H9 (cell line): ENCODE measurements at regions not wholly inside any gene's neighbourhood (a gene's known extent, or its start where the extent isn't known, plus 50 kb on each side); places are given as distances from the start of the nearest gene placed in this dataset.

Experiments
- DNase-seq: peaks from one replicate; pipeline ENCODE4 v3.0.0-alpha.2; 2017
- H2AFZ ChIP-seq: one replicate; pipeline ENCODE4 v1.6.1; 2013; ENCODE audit warnings: mild to moderate bottlenecking, low read length, control low read depth, moderate library complexity
- H2AK5ac ChIP-seq: 2 replicates; pipeline ENCODE4 v1.6.1; 2013; ENCODE audit warnings: low read length, control low read depth, mixed read lengths; ENCODE audit not compliant: insufficient read length
- H2BK120ac ChIP-seq: one replicate; pipeline ENCODE4 v1.6.1; 2013; ENCODE audit warnings: low read depth, mild to moderate bottlenecking, low read length, control low read depth, inconsistent platforms; ENCODE audit not compliant: poor library complexity, severe bottlenecking
- H2BK12ac ChIP-seq: 2 replicates; pipeline ENCODE4 v1.6.1; 2013; ENCODE audit warnings: low read length, control low read depth, mixed read lengths, low read depth; ENCODE audit not compliant: insufficient read length
- H2BK15ac ChIP-seq: 2 replicates; pipeline ENCODE4 v1.6.1; 2013; ENCODE audit warnings: low read depth, low read length, control low read depth
- H2BK20ac ChIP-seq: one replicate; pipeline ENCODE4 v1.6.1; 2013; ENCODE audit warnings: low read depth, mild to moderate bottlenecking, low read length, control low read depth, inconsistent platforms; ENCODE audit not compliant: poor library complexity, severe bottlenecking
- H2BK5ac ChIP-seq: 2 replicates; pipeline ENCODE4 v1.6.1; 2013; ENCODE audit warnings: low read length, control low read depth, mixed read lengths; ENCODE audit not compliant: insufficient read length
- H3K14ac ChIP-seq: 2 replicates; pipeline ENCODE4 v1.6.1; 2013; ENCODE audit warnings: low read length, control low read depth; ENCODE audit not compliant: insufficient read depth
- H3K18ac ChIP-seq: 2 replicates; pipeline ENCODE4 v1.6.1; 2013; ENCODE audit warnings: low read depth, mild to moderate bottlenecking, mixed read lengths, low read length, control low read depth; ENCODE audit not compliant: insufficient read length
- H3K23ac ChIP-seq: 2 replicates; pipeline ENCODE4 v1.6.1; 2013; ENCODE audit warnings: low read length, control low read depth, mixed read lengths, low read depth; ENCODE audit not compliant: insufficient read length
- H3K23me2 ChIP-seq: 2 replicates; pipeline ENCODE4 v1.6.1; 2013; ENCODE audit warnings: low read depth, mild to moderate bottlenecking, mixed read lengths, low read length, control low read depth; ENCODE audit not compliant: insufficient read length, poor library complexity, severe bottlenecking
- H3K27ac ChIP-seq: 2 replicates; pipeline ENCODE4 v1.5.1; 2013; ENCODE audit warnings: low read length, control low read depth, mixed read lengths, low read depth; ENCODE audit not compliant: insufficient read length
- H3K27me3 ChIP-seq: 2 replicates; pipeline ENCODE4 v1.6.1; 2013; ENCODE audit warnings: low read length, control low read depth, inconsistent platforms; ENCODE audit not compliant: insufficient read depth
- H3K4ac ChIP-seq: 2 replicates; pipeline ENCODE4 v1.6.1; 2013; ENCODE audit warnings: low read depth, mild to moderate bottlenecking, control low read depth, inconsistent platforms, low read length, moderate library complexity
- H3K4me1 ChIP-seq: 2 replicates; pipeline ENCODE4 v1.6.1; 2013; ENCODE audit warnings: low read length, control low read depth, inconsistent platforms; ENCODE audit not compliant: insufficient read depth
- H3K4me2 ChIP-seq: 2 replicates; pipeline ENCODE4 v1.6.1; 2013; ENCODE audit warnings: low read length, control low read depth, mixed read lengths; ENCODE audit not compliant: insufficient read length, insufficient read depth
- H3K56ac ChIP-seq: 2 replicates; pipeline ENCODE4 v1.6.1; 2013; ENCODE audit warnings: low read depth, mild to moderate bottlenecking, mixed read lengths, low read length, control low read depth; ENCODE audit not compliant: insufficient read length
- H3K79me1 ChIP-seq: 2 replicates; pipeline ENCODE4 v1.6.1; 2013; ENCODE audit warnings: low read depth, mild to moderate bottlenecking, moderate library complexity, low read length, control low read depth, inconsistent platforms; ENCODE audit not compliant: insufficient read depth, poor library complexity, severe bottlenecking
- H3K79me2 ChIP-seq: 2 replicates; pipeline ENCODE4 v1.6.1; 2013; ENCODE audit warnings: low read length, control low read depth, inconsistent platforms; ENCODE audit not compliant: insufficient read depth
- H3K9ac ChIP-seq: 2 replicates; pipeline ENCODE4 v1.6.1; 2013; ENCODE audit warnings: low read length, control low read depth, mixed read lengths; ENCODE audit not compliant: insufficient read length; ENCODE audit errors: extremely low read depth
- H3K9me3 ChIP-seq: one replicate; pipeline ENCODE4 v1.6.1; 2013; ENCODE audit warnings: low read depth, low read length, inconsistent platforms; ENCODE audit not compliant: control insufficient read depth
- H3T11ph ChIP-seq: one replicate; pipeline ENCODE4 v1.6.1; 2013; ENCODE audit warnings: mild to moderate bottlenecking, low read length, control low read depth, inconsistent platforms
- H4K20me1 ChIP-seq: one replicate; pipeline ENCODE4 v1.6.1; 2013; ENCODE audit not compliant: control insufficient read depth, insufficient read length, insufficient read depth
- H4K5ac ChIP-seq: 2 replicates; pipeline ENCODE4 v1.6.1; 2013; ENCODE audit warnings: low read depth, mild to moderate bottlenecking, mixed read lengths, low read length, control low read depth; ENCODE audit not compliant: insufficient read length
- H4K8ac ChIP-seq: replicated peaks from 2 replicates; pipeline ENCODE4 v1.6.1; 2013; ENCODE audit warnings: low read length, control low read depth, mixed read lengths, low read depth; ENCODE audit not compliant: insufficient read length
- H4K91ac ChIP-seq: 2 replicates; pipeline ENCODE4 v1.6.1; 2013; ENCODE audit warnings: low read depth, mild to moderate bottlenecking, moderate library complexity, mixed read lengths, low read length, control low read depth; ENCODE audit not compliant: insufficient read length
- H3K27ac Mint-ChIP-seq, 3 experiments: 2 replicates in 2 of 3; 3 replicates in 1 of 3; pipeline ENCODE4 v1.8.0; 2020 to 2021; ENCODE audit warnings: mixed read lengths in 3 of 3, mild to moderate bottlenecking in 1 of 3, moderate library complexity in 1 of 3
- H3K27me3 Mint-ChIP-seq: 2 replicates; pipeline ENCODE4 v1.8.0; 2021; ENCODE audit warnings: low read depth, mild to moderate bottlenecking, moderate library complexity, mixed read lengths
- H3K36me3 Mint-ChIP-seq, 3 experiments: 2 replicates in 2 of 3; 3 replicates in 1 of 3; pipeline ENCODE4 v1.8.0; 2020 to 2021; ENCODE audit warnings: low read depth in 3 of 3, mixed read lengths in 3 of 3; ENCODE audit not compliant: insufficient read depth in 1 of 3
- H3K4me1 Mint-ChIP-seq, 2 experiments: 2 replicates each; pipeline ENCODE4 v1.8.0; 2020; ENCODE audit warnings: mixed read lengths in 2 of 2
- H3K4me3 Mint-ChIP-seq, 2 experiments: 2 replicates in 1 of 2; 3 replicates in 1 of 2; pipeline ENCODE4 v1.8.0; 2020 to 2021; ENCODE audit warnings: mild to moderate bottlenecking in 2 of 2, mixed read lengths in 2 of 2, moderate library complexity in 1 of 2
- H3K9me3 Mint-ChIP-seq, 2 experiments: 2 replicates in 1 of 2; 3 replicates in 1 of 2; pipeline ENCODE4 v1.8.0; 2020; ENCODE audit warnings: mild to moderate bottlenecking in 2 of 2, mixed read lengths in 2 of 2, moderate library complexity in 1 of 2
- WGBS: extraction: QIAGEN DNeasy Blood & Tissue Kit; methylation state at CpG from one replicate; pipeline ENCODE4 v1.1.7; 2013; ENCODE audit warnings: missing lambda C conversion rate, low lambda C conversion rate, mixed read lengths; ENCODE audit not compliant: insufficient read length; ENCODE audit errors: extremely low coverage; 5-methylcytosine and 5-hydroxymethylcytosine counted together
- TF ChIP-seq, protein P1 (sequence below): fragments of 200-600 bp; sonication (generic); conservative IDR thresholded peaks from 3 replicates; pipeline ENCODE4 v1.8.0; 2021; ENCODE audit warnings: antibody characterized with exemption, mild to moderate bottlenecking

DNA sequence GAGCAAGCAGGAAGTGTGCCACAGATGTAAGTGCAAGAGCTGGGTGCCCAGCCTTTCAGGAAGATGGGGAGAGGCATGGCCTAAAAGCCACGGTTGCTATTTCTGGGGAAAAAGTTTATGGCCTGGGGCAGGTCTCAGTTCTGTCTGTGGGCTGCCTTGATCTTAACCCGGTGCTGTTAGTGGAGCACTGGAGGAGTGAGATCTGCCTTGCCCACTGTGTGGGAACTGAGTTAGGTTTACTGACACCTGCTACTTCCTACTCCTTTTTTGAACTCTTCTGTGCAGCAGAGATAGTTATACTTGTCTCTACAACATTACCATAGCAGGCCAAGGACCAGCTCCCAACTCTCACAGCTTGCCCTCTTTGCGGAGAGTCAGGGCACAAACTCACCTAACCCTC lies 76.5 kb downstream of the ITM2A start:
- H3K4me1 Mint-ChIP-seq: peaks cover 17 to 24% of the 10 kb centered on the region in 2 experiments
- Histone ChIP-seq H4K5ac (no peak overlapping the region), H3K23ac (no peak overlapping the region), H3T11ph (no peak overlapping the region), H4K91ac (no peak overlapping the region), H3K56ac (no peak overlapping the region), H2BK5ac (no peak overlapping the region), H2AFZ (no peak overlapping the region), H2BK20ac (no peak overlapping the region), H4K20me1 (no peaks in the 10 kb centered on the region), H3K23me2 (no peaks in the 10 kb centered on the region), H3K9me3 (peaks cover 39% of the 10 kb centered on the region), H3K4ac (no peak overlapping the region), H2BK120ac (no peak overlapping the region), H2BK15ac (no peak overlapping the region), H3K27me3 (no peaks in the 10 kb centered on the region), H3K9ac (no peak overlapping the region), H2BK12ac (no peak overlapping the region), H3K27ac (no peak overlapping the region), H3K18ac (no peak overlapping the region), H3K79me1 (no peaks in the 10 kb centered on the region), H4K8ac (no peak overlapping the region), H3K4me2 (no peak overlapping the region), H3K14ac (no peak overlapping the region), H2AK5ac (no peak overlapping the region), H3K4me1 (no peaks in the 10 kb centered on the region), H3K79me2 (no peaks in the 10 kb centered on the region)
- peaks cover 82 to 85% of the 10 kb centered on the region in 2 experiments for H3K9me3 Mint-ChIP-seq
- DNase-seq: no peak
- H3K4me3 Mint-ChIP-seq: no peak overlapping the region
- no CpG with 5 or more reads among the region's 3 CpGs for WGBS
- peaks cover 0 to 3% (median 0%) of the 10 kb centered on the region in 3 experiments; a peak in 3 of 7 replicates for H3K36me3 Mint-ChIP-seq
- TF ChIP-seq, protein P1, sequence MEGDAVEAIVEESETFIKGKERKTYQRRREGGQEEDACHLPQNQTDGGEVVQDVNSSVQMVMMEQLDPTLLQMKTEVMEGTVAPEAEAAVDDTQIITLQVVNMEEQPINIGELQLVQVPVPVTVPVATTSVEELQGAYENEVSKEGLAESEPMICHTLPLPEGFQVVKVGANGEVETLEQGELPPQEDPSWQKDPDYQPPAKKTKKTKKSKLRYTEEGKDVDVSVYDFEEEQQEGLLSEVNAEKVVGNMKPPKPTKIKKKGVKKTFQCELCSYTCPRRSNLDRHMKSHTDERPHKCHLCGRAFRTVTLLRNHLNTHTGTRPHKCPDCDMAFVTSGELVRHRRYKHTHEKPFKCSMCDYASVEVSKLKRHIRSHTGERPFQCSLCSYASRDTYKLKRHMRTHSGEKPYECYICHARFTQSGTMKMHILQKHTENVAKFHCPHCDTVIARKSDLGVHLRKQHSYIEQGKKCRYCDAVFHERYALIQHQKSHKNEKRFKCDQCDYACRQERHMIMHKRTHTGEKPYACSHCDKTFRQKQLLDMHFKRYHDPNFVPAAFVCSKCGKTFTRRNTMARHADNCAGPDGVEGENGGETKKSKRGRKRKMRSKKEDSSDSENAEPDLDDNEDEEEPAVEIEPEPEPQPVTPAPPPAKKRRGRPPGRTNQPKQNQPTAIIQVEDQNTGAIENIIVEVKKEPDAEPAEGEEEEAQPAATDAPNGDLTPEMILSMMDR: no peak
- peaks cover 2% of the 10 kb centered on the region; the same call in 1 of the 2 replicates for H3K27me3 Mint-ChIP-seq
- H3K27ac Mint-ChIP-seq: no peak overlapping the region
